ENCODE measurements at regions not wholly inside any gene's neighbourhood (a gene's known extent, or its start where the extent isn't known, plus 50 kb on each side); places are given as distances from the start of the nearest gene placed in this dataset.

DNA sequence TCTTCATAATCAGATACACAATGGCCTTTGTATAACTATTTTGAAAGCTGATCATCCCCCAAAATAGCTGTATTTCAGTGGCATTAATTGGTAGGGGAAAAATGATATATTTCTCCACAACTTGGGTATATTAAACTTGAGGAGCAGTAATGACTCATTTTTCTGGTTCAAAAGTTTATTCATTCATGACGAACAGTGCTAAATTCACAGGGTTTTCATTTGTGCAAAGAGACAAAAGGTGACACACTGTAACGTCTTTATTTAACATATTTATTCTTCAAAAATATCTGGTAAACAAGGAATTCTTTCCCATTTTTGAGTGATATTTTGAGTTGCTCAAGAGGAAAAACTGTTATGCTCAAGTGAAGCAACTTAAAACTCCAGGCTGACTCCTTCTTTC, 415.5 kb upstream of the SOX5 start:
- TF ChIP-seq RAD21 (CRISPR knock-in tag; conservative IDR thresholded peaks at IDR 0.05 in 1 of 2, IDR thresholded peaks at IDR 0.05 in 1 of 2), result no peak
- no peak for TF ChIP-seq MCM3 (IDR thresholded peaks at IDR 0.05)
- TF ChIP-seq SIN3B (IDR thresholded peaks at IDR 0.05; ENCODE audit: low read depth), result no peak
- no peak for TF ChIP-seq MEIS2 (IDR thresholded peaks at IDR 0.05; ENCODE audit: partially characterized antibody)
- TF ChIP-seq, protein P1, sequence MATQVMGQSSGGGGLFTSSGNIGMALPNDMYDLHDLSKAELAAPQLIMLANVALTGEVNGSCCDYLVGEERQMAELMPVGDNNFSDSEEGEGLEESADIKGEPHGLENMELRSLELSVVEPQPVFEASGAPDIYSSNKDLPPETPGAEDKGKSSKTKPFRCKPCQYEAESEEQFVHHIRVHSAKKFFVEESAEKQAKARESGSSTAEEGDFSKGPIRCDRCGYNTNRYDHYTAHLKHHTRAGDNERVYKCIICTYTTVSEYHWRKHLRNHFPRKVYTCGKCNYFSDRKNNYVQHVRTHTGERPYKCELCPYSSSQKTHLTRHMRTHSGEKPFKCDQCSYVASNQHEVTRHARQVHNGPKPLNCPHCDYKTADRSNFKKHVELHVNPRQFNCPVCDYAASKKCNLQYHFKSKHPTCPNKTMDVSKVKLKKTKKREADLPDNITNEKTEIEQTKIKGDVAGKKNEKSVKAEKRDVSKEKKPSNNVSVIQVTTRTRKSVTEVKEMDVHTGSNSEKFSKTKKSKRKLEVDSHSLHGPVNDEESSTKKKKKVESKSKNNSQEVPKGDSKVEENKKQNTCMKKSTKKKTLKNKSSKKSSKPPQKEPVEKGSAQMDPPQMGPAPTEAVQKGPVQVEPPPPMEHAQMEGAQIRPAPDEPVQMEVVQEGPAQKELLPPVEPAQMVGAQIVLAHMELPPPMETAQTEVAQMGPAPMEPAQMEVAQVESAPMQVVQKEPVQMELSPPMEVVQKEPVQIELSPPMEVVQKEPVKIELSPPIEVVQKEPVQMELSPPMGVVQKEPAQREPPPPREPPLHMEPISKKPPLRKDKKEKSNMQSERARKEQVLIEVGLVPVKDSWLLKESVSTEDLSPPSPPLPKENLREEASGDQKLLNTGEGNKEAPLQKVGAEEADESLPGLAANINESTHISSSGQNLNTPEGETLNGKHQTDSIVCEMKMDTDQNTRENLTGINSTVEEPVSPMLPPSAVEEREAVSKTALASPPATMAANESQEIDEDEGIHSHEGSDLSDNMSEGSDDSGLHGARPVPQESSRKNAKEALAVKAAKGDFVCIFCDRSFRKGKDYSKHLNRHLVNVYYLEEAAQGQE (IDR thresholded peaks at IDR 0.05; ENCODE audit: borderline replicate concordance), result no peak
- TF ChIP-seq, protein P1 (CRISPR knock-in tag; IDR thresholded peaks at IDR 0.05; ENCODE audit: low read depth), result no peak
- TF ChIP-seq, protein P2, sequence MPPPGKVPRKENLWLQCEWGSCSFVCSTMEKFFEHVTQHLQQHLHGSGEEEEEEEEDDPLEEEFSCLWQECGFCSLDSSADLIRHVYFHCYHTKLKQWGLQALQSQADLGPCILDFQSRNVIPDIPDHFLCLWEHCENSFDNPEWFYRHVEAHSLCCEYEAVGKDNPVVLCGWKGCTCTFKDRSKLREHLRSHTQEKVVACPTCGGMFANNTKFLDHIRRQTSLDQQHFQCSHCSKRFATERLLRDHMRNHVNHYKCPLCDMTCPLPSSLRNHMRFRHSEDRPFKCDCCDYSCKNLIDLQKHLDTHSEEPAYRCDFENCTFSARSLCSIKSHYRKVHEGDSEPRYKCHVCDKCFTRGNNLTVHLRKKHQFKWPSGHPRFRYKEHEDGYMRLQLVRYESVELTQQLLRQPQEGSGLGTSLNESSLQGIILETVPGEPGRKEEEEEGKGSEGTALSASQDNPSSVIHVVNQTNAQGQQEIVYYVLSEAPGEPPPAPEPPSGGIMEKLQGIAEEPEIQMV (tag; conservative IDR thresholded peaks at IDR 0.05; ENCODE audit: low read depth), result no peak
- TF ChIP-seq ZNF124 (CRISPR knock-in tag; IDR thresholded peaks at IDR 0.05), result no peak
- no peak for TF ChIP-seq C11orf30 (IDR thresholded peaks at IDR 0.05; ENCODE audit: low read depth)
- TF ChIP-seq, protein P3, sequence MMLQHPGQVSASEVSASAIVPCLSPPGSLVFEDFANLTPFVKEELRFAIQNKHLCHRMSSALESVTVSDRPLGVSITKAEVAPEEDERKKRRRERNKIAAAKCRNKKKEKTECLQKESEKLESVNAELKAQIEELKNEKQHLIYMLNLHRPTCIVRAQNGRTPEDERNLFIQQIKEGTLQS (IDR thresholded peaks at IDR 0.05), result no peak
- TF ChIP-seq, protein P3 (CRISPR knock-in tag; conservative IDR thresholded peaks at IDR 0.05), result no peak
- TF ChIP-seq GATAD2B (IDR thresholded peaks at IDR 0.05; ENCODE audit: borderline replicate concordance), result no peak
- TF ChIP-seq ERF (CRISPR knock-in tag; IDR thresholded peaks at IDR 0.05), result no peak
- TF ChIP-seq PCBP1 (IDR thresholded peaks at IDR 0.05; ENCODE audit: low read depth, low read length, poor library complexity, severe bottlenecking), result no peak
- TF ChIP-seq ZNF436 (CRISPR knock-in tag; IDR thresholded peaks at IDR 0.05), result no peak
- no peak for TF ChIP-seq PHF8 (IDR thresholded peaks at IDR 0.05; ENCODE audit: borderline replicate concordance, low read length)
